SK-N-MC (cell line): ENCODE measurements at regions not wholly inside any gene's neighbourhood (a gene's known extent, or its start where the extent isn't known, plus 50 kb on each side); places are given as distances from the start of the nearest gene placed in this dataset.

Experiments used
- DNase-seq: peaks from one replicate; pipeline ENCODE4 v3.0.0-alpha.2; 2011; ENCODE audit warnings: low read depth, low spot score
- H3K27ac ChIP-seq: fragments of 200-600 bp; sonication (generic); 2 replicates; pipeline ENCODE4 v1.5.1; 2016; ENCODE audit warnings: mixed run types
- H3K36me3 ChIP-seq: fragments of 200-600 bp; sonication (generic); 2 replicates; pipeline ENCODE4 v1.6.1; 2017; ENCODE audit warnings: antibody characterized with exemption, low read length, mixed read lengths; ENCODE audit not compliant: insufficient read depth
- H3K4me3 ChIP-seq: fragments of 200-600 bp; sonication (generic); 2 replicates; pipeline ENCODE4 v1.5.1; 2016
- H3K9ac ChIP-seq: fragments of 200-600 bp; sonication (generic); 2 replicates; pipeline ENCODE4 v1.8.0; 2017; ENCODE audit warnings: mixed run types, mixed read lengths; ENCODE audit not compliant: insufficient read length
- H3K9me3 ChIP-seq: fragments of 200-600 bp; sonication (generic); 2 replicates; pipeline ENCODE4 v1.6.1; 2017; ENCODE audit warnings: low read depth, mild to moderate bottlenecking, antibody characterized with exemption, low read length, moderate library complexity, mixed read lengths
- EZH2 ChIP-seq: fragments of 200-600 bp; sonication (generic); IDR thresholded peaks from one replicate; pipeline ENCODE4 v1.6.1; 2017; ENCODE audit warnings: antibody characterized with exemption
- FOXP2 ChIP-seq: optimal IDR thresholded peaks from 2 replicates; pipeline ENCODE3; 2011; ENCODE audit warnings: mild to moderate bottlenecking, moderate library complexity; ENCODE audit not compliant: insufficient read depth; ENCODE audit errors: extremely low read length, control extremely low read depth
- POLR2AphosphoS5 ChIP-seq: IDR thresholded peaks from 2 replicates; pipeline ENCODE4 v1.6.1; 2012; ENCODE audit warnings: mild to moderate bottlenecking, low read depth, low read length, borderline replicate concordance

GRCh38 chr2:120823551-120823950 lies 87.9 kb downstream of the GLI2 start:
- Histone ChIP-seq H3K27ac (no peak overlapping the region), H3K36me3 (no peaks in the 10 kb centered on the region), H3K9ac (no peak overlapping the region), H3K4me3 (no peak overlapping the region), H3K9me3 (no peaks in the 10 kb centered on the region)
- TF ChIP-seq POLR2AphosphoS5 (no peak), EZH2 (no peak), FOXP2 (no peak)
- DNase-seq = no peak

DNA sequence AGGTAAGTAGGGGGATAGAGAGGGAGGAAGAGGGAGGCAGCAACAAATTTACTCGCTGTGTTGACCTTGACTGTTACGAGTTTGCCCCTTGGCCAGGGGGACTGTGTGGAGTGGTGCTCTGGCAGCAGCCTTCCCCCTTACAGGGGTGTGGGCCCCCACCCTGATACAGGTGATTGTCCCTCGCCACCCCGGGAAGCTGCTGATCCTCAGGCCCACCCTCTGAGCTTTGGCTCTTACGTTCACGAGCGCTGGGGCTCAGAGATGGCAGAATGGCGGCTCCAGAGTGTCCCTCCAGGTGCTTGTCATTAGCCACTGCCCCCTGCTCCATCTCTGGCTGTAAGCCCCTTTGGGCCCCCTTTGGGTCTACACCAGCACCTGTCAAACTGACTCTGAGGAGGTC lies 88.6 kb downstream of the GLI2 start:
- H3K9me3 ChIP-seq = no peaks in the 10 kb centered on the region
- no peaks in the 10 kb centered on the region for H3K36me3 ChIP-seq
- TF ChIP-seq FOXP2 (no peak), POLR2AphosphoS5 (no peak), EZH2 (no peak)
- H3K9ac ChIP-seq = no peak overlapping the region
- H3K27ac ChIP-seq = no peak overlapping the region
- no peak overlapping the region for H3K4me3 ChIP-seq
- no peak for DNase-seq

DNA sequence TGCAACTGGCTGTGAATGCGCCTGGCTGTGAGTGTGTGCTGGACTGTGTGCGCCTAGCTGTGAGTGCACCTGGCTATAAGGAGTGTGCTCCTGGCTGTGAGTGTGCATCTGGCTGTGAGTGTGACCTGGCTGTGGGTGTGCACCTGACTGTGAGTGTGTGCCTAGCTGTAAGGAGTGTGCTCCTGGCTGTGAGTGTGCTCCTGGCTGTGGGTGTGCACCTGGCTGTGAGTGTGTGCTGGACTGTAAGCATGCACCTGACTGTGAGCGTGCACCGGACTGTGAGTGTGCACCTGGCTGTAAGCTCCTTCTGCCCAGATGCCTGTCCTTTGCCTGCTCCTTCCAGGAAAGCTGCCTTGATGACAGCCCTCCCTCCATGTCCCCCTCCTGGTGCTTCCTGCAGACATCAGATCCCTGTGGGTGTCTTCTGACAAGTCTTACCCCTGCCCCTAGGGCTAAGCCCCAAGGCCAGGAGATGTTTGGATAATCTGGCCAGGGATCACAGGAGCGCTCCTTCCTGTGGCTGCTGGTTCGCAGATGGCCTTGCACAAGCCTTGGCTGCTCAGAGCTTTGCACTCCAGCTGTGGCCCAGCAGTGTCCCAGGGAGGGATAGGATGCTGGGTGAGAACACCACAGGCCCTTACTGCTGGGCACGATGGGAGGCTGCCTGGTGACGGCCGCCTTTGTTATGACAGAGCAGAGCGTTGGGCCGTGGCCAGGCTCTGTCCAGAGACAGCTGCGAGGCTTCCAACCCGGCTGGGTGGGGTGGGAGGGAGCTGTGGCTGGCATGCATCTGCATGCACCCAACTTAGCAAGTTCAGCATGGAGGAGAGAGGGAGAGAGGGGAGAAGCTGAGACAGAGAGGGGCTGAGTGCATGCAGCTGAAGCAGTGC lies 89.9 kb downstream of the GLI2 start:
- H3K36me3 ChIP-seq = no peaks in the 10 kb centered on the region
- no peak overlapping the region for H3K4me3 ChIP-seq
- TF ChIP-seq FOXP2 (no peak), EZH2 (no peak), POLR2AphosphoS5 (no peak)
- H3K9ac ChIP-seq = no peak overlapping the region
- H3K27ac ChIP-seq = no peak overlapping the region
- no peaks in the 10 kb centered on the region for H3K9me3 ChIP-seq
- DNase-seq = no peak

- H3K4me3 ChIP-seq = no peak overlapping the region
- no peak overlapping the region for H3K27ac ChIP-seq
- no peak for DNase-seq
- no peak for TF ChIP-seq POLR2AphosphoS5
- no peak for TF ChIP-seq FOXP2
- TF ChIP-seq EZH2 = no peak
- H3K36me3 ChIP-seq = no peaks in the 10 kb centered on the region
- H3K9ac ChIP-seq = no peak overlapping the region
- H3K9me3 ChIP-seq = no peaks in the 10 kb centered on the region
Measured at GRCh38 chr2:120826260-120826648, 90.6 kb downstream of the GLI2 start.

- DNase-seq = no peak
Measured at GRCh38 chr2:120826716-120827410, 91.2 kb downstream of the GLI2 start.

GRCh38 chr2:120828066-120828465 lies 92.4 kb downstream of the GLI2 start:
- Histone ChIP-seq H3K9me3 (no peaks in the 10 kb centered on the region), H3K4me3 (peak overlapping the region; percentile 46; the same call in 1 of the 2 replicates), H3K36me3 (no peaks in the 10 kb centered on the region), H3K27ac (peak overlapping the region; percentile 79; the same call in 1 of the 2 replicates), H3K9ac (no peak overlapping the region)
- no peak for TF ChIP-seq POLR2AphosphoS5
- no peak for TF ChIP-seq FOXP2
- TF ChIP-seq EZH2 = no peak
- DNase-seq = no peak

More at GRCh38 chr2:120826716-120827410, 91.2 kb downstream of the GLI2 start:
- Histone ChIP-seq H3K27ac (no peak overlapping the region), H3K9me3 (no peaks in the 10 kb centered on the region), H3K36me3 (no peaks in the 10 kb centered on the region), H3K9ac (no peak overlapping the region), H3K4me3 (no peak overlapping the region)
- no peak for TF ChIP-seq EZH2
- no peak for TF ChIP-seq POLR2AphosphoS5
- no peak for TF ChIP-seq FOXP2

- no peak overlapping the region for H3K9ac ChIP-seq
- no peaks in the 10 kb centered on the region for H3K36me3 ChIP-seq
- peak overlapping the region; percentile 46; the same call in 1 of the 2 replicates for H3K4me3 ChIP-seq
- DNase-seq = no peak
- H3K9me3 ChIP-seq = no peaks in the 10 kb centered on the region
- no peak overlapping the region; the same call in 1 of the 2 replicates for H3K27ac ChIP-seq
- no peak for TF ChIP-seq EZH2
- TF ChIP-seq POLR2AphosphoS5 = no peak
- no peak for TF ChIP-seq FOXP2
Measured at GRCh38 chr2:120828829-120829632, 93.4 kb downstream of the GLI2 start.

DNA sequence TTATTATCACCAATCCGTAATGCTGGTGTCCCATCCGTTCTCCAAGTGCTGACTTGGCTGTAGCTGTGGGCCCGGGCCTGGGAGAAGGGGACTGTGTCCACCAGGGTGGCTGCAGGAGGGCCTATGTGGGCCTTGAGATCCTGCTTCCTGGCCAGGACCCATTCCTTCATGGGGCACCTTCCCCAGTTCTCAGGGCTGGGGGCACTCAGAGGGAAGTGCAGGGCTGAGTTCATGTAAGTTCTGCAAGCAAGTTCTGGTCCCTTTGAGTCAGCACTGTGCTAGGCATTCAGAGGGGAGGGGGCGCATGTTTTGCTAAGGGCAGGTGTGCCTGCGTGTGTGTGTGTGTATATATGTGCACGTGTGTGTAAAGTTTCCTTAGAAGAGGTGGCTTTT lies 94.0 kb downstream of the GLI2 start:
- Histone ChIP-seq H3K36me3 (no peaks in the 10 kb centered on the region), H3K9me3 (no peaks in the 10 kb centered on the region)
- TF ChIP-seq EZH2 (no peak), POLR2AphosphoS5 (no peak), FOXP2 (no peak)

More for the DNA sequence above, 94.0 kb downstream of the GLI2 start:
- Histone ChIP-seq H3K4me3 (no peak overlapping the region), H3K27ac (no peak overlapping the region), H3K9ac (no peak overlapping the region)
- DNase-seq = no peak
